ENCODE measurements at regions not wholly inside any gene's neighbourhood (a gene's known extent, or its start where the extent isn't known, plus 50 kb on each side); places are given as distances from the start of the nearest gene placed in this dataset.

- TF ChIP-seq SUZ12 (IDR thresholded peaks at IDR 0.05; ENCODE audit: extremely low read depth, insufficient read depth, insufficient read length) (no peak), ZNF274 (IDR thresholded peaks at IDR 0.05; ENCODE audit: low read depth, low read length) (no peak), YY1 (IDR thresholded peaks at IDR 0.05; ENCODE audit: insufficient read depth, insufficient read length) (no peak)
Observed at GRCh38 chr15:92839696-92840095, 60.4 kb upstream of the CHD2 start.
